ENCODE measurements at regions not wholly inside any gene's neighbourhood (a gene's known extent, or its start where the extent isn't known, plus 50 kb on each side); places are given as distances from the start of the nearest gene placed in this dataset.

- peak in 1 of 2 experiments; percentile 58 for DNase-seq
Measured at GRCh38 chr3:150264561-150265279, 143.4 kb upstream of the TSC22D2 start.

GRCh38 chr3:150261958-150262357 is 146.1 kb upstream of the TSC22D2 start:
- DNase-seq: no peak

- DNase-seq: no peak
Measured at GRCh38 chr3:150261418-150261817, 146.7 kb upstream of the TSC22D2 start.

- no peak for DNase-seq
Measured at GRCh38 chr3:150260398-150260710, 147.7 kb upstream of the TSC22D2 start.

- DNase-seq: no peak
Measured at GRCh38 chr3:150259526-150260397, 148.3 kb upstream of the TSC22D2 start.

GRCh38 chr3:150256782-150257181 is 151.3 kb upstream of the TSC22D2 start:
- no peak for DNase-seq

GRCh38 chr3:150256318-150256717 is 151.8 kb upstream of the TSC22D2 start:
- no peak for DNase-seq

GRCh38 chr3:150255826-150256225 is 152.3 kb upstream of the TSC22D2 start:
- no peak for DNase-seq

- no peak for DNase-seq
Measured at GRCh38 chr3:150255413-150255812, 152.7 kb upstream of the TSC22D2 start.

- no peak for DNase-seq
Measured at GRCh38 chr3:150254309-150254708, 153.8 kb upstream of the TSC22D2 start.

GRCh38 chr3:150253622-150254021 is 154.5 kb upstream of the TSC22D2 start:
- peak; percentile 50 to 55 for DNase-seq

GRCh38 chr3:150252462-150252861 is 155.6 kb upstream of the TSC22D2 start:
- no peak for DNase-seq

- peak in 1 of 2 experiments; percentile 16 for DNase-seq
Measured at GRCh38 chr3:150251187-150252062, 156.7 kb upstream of the TSC22D2 start.

GRCh38 chr3:150249779-150250470 is 158.2 kb upstream of the TSC22D2 start:
- peak; percentile 97 to 98 for DNase-seq

GRCh38 chr3:150248888-150249681 is 159.0 kb upstream of the TSC22D2 start:
- DNase-seq: no peak

- DNase-seq: peak in 1 of 2 experiments; percentile 29
Measured at GRCh38 chr3:150248116-150248887, 159.8 kb upstream of the TSC22D2 start.

GRCh38 chr3:150247441-150247840 is 160.7 kb upstream of the TSC22D2 start:
- DNase-seq: peak; percentile 93 to 98

- no peak for DNase-seq
Measured at GRCh38 chr3:150243466-150243865, 164.6 kb upstream of the TSC22D2 start.

- DNase-seq: peak; percentile 70 to 93
Measured at GRCh38 chr3:150242220-150242936, 165.7 kb upstream of the TSC22D2 start.

GRCh38 chr3:150240891-150241290 is 167.2 kb upstream of the TSC22D2 start:
- no peak for DNase-seq

All from NCI-H524 (cell line).